ENCODE measurements at regions not wholly inside any gene's neighbourhood (a gene's known extent, or its start where the extent isn't known, plus 50 kb on each side); places are given as distances from the start of the nearest gene placed in this dataset.

- no peak for TF ChIP-seq POLR2A (IDR thresholded peaks at IDR 0.05)
- no peak for TF ChIP-seq POLR2AphosphoS5 (IDR thresholded peaks at IDR 0.05)
- TF ChIP-seq, protein P1, sequence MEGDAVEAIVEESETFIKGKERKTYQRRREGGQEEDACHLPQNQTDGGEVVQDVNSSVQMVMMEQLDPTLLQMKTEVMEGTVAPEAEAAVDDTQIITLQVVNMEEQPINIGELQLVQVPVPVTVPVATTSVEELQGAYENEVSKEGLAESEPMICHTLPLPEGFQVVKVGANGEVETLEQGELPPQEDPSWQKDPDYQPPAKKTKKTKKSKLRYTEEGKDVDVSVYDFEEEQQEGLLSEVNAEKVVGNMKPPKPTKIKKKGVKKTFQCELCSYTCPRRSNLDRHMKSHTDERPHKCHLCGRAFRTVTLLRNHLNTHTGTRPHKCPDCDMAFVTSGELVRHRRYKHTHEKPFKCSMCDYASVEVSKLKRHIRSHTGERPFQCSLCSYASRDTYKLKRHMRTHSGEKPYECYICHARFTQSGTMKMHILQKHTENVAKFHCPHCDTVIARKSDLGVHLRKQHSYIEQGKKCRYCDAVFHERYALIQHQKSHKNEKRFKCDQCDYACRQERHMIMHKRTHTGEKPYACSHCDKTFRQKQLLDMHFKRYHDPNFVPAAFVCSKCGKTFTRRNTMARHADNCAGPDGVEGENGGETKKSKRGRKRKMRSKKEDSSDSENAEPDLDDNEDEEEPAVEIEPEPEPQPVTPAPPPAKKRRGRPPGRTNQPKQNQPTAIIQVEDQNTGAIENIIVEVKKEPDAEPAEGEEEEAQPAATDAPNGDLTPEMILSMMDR (IDR thresholded peaks at IDR 0.05), result no peak
- DNase-seq (ENCODE audit: low spot score in 2 of 2), result no peak
- intact Hi-C loops (cut with DNase I; ENCODE audit: low total_unique reads), result no loop called here
- Histone ChIP-seq H3K4me3 (no peak overlapping the region), H3K4me1 (no peaks in the 10 kb centered on the region), H3K27me3 (no peaks in the 10 kb centered on the region), H3K9me3 (no peaks in the 10 kb centered on the region), H3K27ac (no peak overlapping the region), H3K36me3 (no peaks in the 10 kb centered on the region)
Observed at GRCh38 chr3:124230432-124230831, 238.5 kb upstream of the ROPN1 start.

GRCh38 chr3:124230998-124231397 lies 239.1 kb upstream of the ROPN1 start:
- Histone ChIP-seq H3K27me3 (no peaks in the 10 kb centered on the region), H3K4me3 (no peak overlapping the region), H3K36me3 (no peaks in the 10 kb centered on the region), H3K9me3 (no peaks in the 10 kb centered on the region), H3K27ac (no peak overlapping the region), H3K4me1 (no peaks in the 10 kb centered on the region)
- DNase-seq (ENCODE audit: low spot score in 2 of 2), result no peak
- intact Hi-C loops (cut with DNase I; ENCODE audit: low total_unique reads), result no loop called here
- TF ChIP-seq, protein P1 (IDR thresholded peaks at IDR 0.05), result no peak
- TF ChIP-seq POLR2A (IDR thresholded peaks at IDR 0.05) (no peak), POLR2AphosphoS5 (IDR thresholded peaks at IDR 0.05) (no peak)

- intact Hi-C loops (cut with DNase I; ENCODE audit: low total_unique reads), result no loop called here
- DNase-seq (ENCODE audit: low spot score in 2 of 2), result no peak
- Histone ChIP-seq H3K27ac (peak overlapping the region in 1 of 2 donors; percentile 78), H3K36me3 (no peaks in the 10 kb centered on the region), H3K4me1 (no peaks in the 10 kb centered on the region), H3K27me3 (no peaks in the 10 kb centered on the region), H3K9me3 (no peaks in the 10 kb centered on the region), H3K4me3 (no peak overlapping the region)
- TF ChIP-seq, protein P1 (IDR thresholded peaks at IDR 0.05), result no peak
- TF ChIP-seq POLR2A (IDR thresholded peaks at IDR 0.05), result no peak
- no peak for TF ChIP-seq POLR2AphosphoS5 (IDR thresholded peaks at IDR 0.05)
Observed at GRCh38 chr3:124234852-124235252, 242.9 kb upstream of the ROPN1 start.

GRCh38 chr3:124235446-124235845 lies 243.5 kb upstream of the ROPN1 start:
- H3K36me3 ChIP-seq, result no peaks in the 10 kb centered on the region
- intact Hi-C loops (cut with DNase I; ENCODE audit: low total_unique reads), result no loop called here
- no peak for DNase-seq (ENCODE audit: low spot score in 2 of 2)
- no peaks in the 10 kb centered on the region for H3K9me3 ChIP-seq
- no peaks in the 10 kb centered on the region for H3K4me1 ChIP-seq
- H3K27me3 ChIP-seq, result no peaks in the 10 kb centered on the region
- TF ChIP-seq POLR2AphosphoS5 (IDR thresholded peaks at IDR 0.05), result no peak
- TF ChIP-seq, protein P1 (IDR thresholded peaks at IDR 0.05), result no peak
- TF ChIP-seq POLR2A (IDR thresholded peaks at IDR 0.05), result no peak
- H3K27ac ChIP-seq, result peak overlapping the region in 1 of 2 donors; percentile 78
- H3K4me3 ChIP-seq, result no peak overlapping the region

- no peaks in the 10 kb centered on the region for H3K9me3 ChIP-seq
- H3K27me3 ChIP-seq, result no peaks in the 10 kb centered on the region
- H3K4me1 ChIP-seq, result no peaks in the 10 kb centered on the region
- intact Hi-C loops (cut with DNase I; ENCODE audit: low total_unique reads), result no loop called here
- H3K4me3 ChIP-seq, result no peak overlapping the region
- no peak overlapping the region for H3K27ac ChIP-seq
- DNase-seq (ENCODE audit: low spot score in 2 of 2), result no peak
- TF ChIP-seq POLR2A (IDR thresholded peaks at IDR 0.05) (no peak), POLR2AphosphoS5 (IDR thresholded peaks at IDR 0.05) (no peak)
- TF ChIP-seq, protein P1 (IDR thresholded peaks at IDR 0.05), result no peak
- no peaks in the 10 kb centered on the region for H3K36me3 ChIP-seq
Observed at GRCh38 chr3:124243177-124243859, 251.4 kb upstream of the ROPN1 start.
